GM12873 (cell line): ENCODE measurements at regions not wholly inside any gene's neighbourhood (a gene's known extent, or its start where the extent isn't known, plus 50 kb on each side); places are given as distances from the start of the nearest gene placed in this dataset.
A peak's percentile ranks its signal among the peaks of the same experiment; 100 is the strongest.

Source experiments
- CTCF ChIP-seq: IDR thresholded peaks from 2 replicates; pipeline ENCODE4 v1.5.1; 2012; ENCODE audit warnings: low read depth, mild to moderate bottlenecking, moderate library complexity, low read length, control low read depth; ENCODE audit not compliant: insufficient read depth; ENCODE audit errors: missing control alignments

GRCh38 chr3:159817126-159817525, 171.5 kb upstream of the IL12A start:
- TF ChIP-seq CTCF: no peak

- no peak for TF ChIP-seq CTCF
These were observed 171.1 kb upstream of the IL12A start for GRCh38 chr3:159817571-159817970.

- peak; percentile 17 for TF ChIP-seq CTCF
These were observed 170.2 kb upstream of the IL12A start for GRCh38 chr3:159818399-159818798.

- TF ChIP-seq CTCF: no peak
These were observed 169.6 kb upstream of the IL12A start for GRCh38 chr3:159818997-159819500.

DNA sequence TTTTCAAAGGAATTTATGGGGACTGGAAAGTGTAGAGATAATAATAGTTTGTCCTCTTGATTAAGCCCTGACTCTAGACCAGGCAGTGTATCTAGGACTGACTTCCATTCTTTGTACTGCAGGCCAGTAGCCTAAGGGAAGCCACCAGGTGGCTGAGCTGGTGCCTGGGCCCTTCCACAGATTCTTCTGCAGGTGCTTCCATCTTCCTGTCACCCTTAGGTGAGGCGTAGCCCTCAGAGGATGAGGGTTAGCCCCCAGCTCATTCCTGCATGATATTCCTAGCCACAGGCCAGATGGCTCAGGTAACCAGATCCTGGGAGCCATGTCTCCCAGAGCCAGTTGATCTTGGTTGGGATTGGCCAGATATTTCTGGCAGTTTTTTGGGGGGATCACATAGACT, 169.0 kb upstream of the IL12A start:
- TF ChIP-seq CTCF: no peak

GRCh38 chr3:159821110-159821509, 167.5 kb upstream of the IL12A start:
- TF ChIP-seq CTCF: no peak

DNA sequence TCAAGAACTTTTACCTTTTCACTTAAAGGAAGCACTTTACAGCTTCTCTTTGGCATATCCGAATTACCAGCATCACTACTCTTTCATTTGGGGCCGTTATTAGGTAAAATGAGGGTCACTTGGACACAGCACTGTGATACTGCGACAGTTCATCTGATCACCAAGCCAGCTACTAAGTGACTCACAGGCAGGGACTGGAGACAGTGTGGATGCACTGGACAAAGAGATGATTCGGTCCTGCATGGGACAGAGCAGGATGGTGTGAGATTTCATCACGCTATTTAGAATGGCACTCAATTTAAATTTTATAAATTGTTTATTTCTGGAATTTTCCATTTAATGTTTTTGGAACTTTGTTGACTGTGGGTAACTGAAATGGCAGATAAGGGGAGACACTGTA, 166.9 kb upstream of the IL12A start:
- TF ChIP-seq CTCF: no peak
